HG03095 (cell line): ENCODE measurements at regions not wholly inside any gene's neighbourhood (a gene's known extent, or its start where the extent isn't known, plus 50 kb on each side); places are given as distances from the start of the nearest gene placed in this dataset.
"Not testable (repeated sequence)": the region's sequence is repeated elsewhere in the genome, so short reads cannot be mapped to it uniquely, and the experiment has no call there.

Source experiments
- ATAC-seq: cut with Tn5 transposase; IDR thresholded peaks from one replicate; pipeline ENCODE4 v1.9.1; 2021; ENCODE audit warnings: moderate library complexity; ENCODE audit not compliant: unreplicated experiment

DNA sequence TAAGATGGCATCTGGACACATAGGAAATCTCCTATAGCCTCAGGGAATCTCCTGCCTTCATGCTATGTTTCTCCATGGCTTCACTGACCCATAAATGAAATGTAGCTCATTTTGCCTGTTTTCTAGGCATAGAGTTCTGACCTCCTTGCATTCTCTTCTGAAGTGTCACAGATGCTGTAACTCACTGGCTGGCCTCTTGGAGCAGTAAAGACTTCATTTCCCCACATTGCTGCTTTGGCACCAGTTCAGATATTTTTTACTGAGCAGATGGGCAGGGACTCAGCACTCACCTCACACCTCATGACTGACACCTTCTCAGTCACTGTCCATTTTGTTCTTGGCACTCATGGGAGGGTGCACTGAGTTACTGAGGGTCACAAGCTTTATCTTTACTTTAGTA, 286.7 kb upstream of the TGFBR2 start:
- no peak for ATAC-seq

DNA sequence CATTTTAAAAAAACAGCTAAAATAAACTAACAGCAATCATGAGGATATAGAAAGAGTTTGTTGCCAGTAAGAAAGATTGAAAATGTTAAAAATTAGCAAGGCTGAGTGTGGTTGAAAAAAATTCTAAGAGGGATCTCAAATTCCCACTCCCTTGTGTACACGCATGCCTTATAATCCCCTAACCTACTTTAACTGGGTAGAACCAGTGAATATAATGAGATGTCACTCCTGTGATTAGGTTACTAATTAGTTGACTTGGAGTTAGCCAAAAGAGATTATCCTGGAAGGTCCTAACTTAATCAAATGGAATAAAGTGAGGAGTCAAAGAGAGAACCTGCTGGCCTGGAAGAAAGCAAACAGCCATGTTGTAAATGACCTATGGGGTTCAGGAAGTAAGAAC, 286.0 kb upstream of the TGFBR2 start:
- ATAC-seq: no peak

DNA sequence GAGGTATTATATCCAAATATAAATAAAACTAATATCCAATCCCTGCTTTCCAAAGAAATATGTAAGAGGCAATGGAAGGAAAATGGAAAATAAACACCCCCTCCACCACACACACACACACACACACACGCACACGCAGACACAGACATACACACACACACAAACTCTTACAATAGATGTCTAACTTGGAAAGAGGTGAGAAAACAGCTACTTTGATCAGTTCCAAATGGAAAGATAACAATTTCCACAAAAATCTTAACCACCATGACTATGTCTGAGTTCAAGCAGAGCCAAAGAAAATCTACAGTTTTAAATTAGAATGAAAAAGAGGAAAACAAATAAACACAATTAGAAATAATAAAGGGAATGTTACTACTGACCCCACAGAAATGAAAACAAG, 285.3 kb upstream of the TGFBR2 start:
- no peak for ATAC-seq

DNA sequence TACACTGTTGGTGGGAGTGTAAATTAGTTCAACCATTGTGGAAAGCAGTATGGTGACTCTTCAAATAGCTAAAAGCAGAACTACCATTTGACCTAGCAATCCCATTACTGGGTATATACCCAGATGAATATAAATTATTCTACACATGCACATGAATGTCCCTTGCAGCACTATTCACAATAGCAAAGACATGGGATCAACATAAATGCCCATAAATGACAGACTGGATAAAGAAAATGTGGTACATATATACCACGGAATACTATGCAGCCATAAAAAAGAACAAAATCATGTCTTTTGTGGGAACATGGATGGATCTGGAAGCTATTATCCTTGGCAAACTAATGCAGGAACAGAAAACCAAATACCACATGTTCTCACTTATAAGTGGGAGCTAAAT, 282.8 kb upstream of the TGFBR2 start:
- ATAC-seq: not testable (repeated sequence)

DNA sequence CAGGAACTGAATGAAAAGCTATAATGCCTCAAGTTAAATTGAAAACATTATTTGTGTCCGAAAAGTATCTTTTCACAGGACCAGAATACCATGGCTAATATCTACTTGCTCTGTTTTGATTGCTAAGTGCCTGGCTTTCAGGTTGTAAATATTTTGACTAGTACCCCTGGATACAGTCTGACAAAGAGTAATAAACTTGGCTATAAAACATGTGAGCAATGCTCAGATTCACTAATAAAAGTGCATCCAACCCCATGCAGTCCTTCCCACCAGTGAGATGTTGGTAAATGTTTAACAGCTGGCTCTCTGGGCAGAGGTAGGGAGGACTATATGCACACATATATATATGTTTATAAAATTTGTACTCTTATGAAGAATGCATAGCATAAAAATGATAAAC, 281.8 kb upstream of the TGFBR2 start:
- ATAC-seq: no peak

DNA sequence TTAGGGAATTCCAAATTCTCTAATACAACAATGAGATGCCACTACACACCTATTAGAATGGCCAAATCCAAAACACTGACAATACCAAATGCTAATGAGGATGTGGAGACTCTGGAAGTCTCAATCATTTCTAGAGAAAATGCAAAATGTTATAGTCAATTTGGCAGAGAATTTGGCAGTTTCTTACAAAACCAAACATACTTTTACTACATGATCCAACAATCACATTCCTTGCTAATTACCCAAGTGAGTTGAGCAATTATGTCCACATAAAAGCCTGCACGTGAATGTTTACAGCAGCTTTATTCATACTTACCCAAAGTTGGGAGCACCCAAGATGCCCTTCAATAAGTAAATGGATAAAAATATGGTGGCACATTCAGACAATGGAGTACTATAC, 278.4 kb upstream of the TGFBR2 start:
- ATAC-seq: not testable (repeated sequence)

DNA sequence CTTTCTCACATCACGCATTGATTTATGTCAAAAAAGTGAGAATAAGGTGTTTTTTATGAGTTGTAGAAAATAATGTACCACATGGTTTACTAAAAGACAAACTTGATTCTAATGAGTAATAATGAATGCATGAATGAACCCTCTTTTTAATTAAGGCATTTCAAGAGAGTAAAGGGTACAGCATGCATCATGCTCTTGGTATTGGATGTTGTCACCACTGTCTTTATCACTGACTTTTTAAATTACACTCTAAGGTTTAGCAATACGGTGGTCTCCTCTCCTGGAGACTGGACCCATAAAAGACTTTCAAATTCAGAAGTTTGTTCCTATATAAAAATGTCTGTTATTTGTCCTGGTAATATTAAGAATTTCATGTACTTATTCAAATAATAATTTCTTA, 277.5 kb upstream of the TGFBR2 start:
- not testable (repeated sequence) for ATAC-seq

DNA sequence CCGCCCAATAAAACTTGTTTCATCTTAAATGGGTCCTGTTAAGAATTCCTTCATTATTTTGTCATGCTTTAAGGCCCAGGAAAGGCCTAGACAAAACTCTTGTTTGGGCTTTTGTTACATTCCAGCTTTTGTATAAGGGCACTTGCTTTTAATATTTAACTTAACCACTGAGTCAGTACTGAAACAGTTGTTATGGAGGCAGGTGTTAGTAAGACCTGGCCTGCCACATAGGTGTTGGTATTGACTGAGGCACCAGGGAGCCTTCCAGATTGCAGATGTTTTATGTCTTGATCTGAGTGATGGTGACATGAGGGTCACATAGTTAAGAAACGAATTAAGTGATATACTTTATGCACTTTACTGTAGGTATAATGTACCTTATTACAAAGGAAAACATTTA, 274.9 kb upstream of the TGFBR2 start:
- no peak for ATAC-seq

DNA sequence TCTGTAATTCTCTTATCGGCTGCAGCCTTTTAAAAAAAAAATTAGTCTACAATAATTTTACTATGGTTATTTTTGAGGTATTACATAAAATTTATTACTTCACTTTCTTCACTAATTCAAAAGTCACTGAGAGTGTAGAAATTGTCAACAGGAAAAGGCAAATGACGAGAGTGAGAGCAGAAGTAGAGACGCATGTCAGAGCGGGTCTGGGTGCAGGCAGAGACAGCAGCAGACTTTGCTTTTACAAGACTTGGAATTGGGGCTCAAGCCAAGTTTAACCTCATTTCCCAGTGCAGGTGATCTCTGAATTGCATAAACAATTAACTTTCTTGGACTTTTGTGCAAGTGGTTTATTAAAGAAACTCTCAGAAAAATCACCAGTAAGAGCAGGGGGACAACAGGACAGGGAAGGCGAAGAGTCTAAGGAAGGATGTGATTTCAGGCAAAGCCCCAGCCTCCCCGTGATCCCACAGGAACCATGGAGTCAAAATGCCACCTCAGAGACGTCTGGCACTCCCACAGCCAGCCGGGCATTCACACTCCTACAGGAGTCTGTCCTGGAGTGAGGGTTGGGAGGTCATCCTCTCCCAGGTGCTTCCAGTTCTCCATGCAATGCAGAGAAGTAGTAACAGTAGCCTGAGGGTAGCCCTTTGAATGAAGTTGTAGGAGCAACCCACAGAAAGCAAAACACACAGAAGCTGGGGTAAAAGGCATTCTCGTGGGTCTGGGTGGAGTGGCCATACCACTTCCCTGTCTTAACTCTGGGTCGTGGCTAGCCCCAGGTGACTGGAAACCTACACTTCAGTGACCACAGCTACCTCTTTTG, 274.0 kb upstream of the TGFBR2 start:
- no peak for ATAC-seq

DNA sequence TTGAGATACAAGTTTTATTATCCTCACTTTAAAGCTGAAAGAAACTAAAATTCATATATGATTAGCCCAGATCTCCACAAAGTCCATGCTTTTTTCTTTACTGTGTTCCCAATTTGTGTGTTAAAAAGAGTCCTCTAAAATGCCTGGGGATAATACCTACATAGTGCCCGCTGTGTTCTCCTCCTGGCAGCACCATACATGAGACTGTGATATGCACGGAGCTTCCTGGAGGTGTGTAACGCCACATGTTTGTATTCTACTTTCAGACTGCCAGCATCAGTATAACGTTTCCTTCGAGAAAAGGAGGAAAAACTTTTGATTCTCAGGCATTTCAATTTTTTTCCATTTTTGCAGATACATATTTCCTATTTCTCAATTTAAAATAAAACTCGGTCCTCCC, 273.3 kb upstream of the TGFBR2 start:
- ATAC-seq: no peak

DNA sequence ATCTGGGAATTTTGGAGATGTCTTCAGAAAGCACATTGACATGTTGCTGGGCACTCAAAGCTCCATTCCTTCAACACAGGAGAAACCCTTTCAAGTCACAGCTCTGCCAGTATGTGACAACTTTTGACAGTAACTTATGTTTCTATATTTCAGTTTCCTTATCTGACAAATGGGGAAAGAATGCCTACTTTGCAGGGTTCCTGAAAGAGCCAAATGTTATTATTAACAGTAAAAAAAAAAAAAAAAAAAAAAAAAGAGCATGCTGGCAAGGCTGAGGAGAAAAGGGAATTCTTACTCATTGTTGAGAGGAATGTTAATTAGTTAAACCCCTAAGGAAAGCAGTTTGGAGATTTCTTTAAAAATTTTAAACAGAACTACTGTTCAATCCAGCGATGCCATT, 272.5 kb upstream of the TGFBR2 start:
- no peak for ATAC-seq

DNA sequence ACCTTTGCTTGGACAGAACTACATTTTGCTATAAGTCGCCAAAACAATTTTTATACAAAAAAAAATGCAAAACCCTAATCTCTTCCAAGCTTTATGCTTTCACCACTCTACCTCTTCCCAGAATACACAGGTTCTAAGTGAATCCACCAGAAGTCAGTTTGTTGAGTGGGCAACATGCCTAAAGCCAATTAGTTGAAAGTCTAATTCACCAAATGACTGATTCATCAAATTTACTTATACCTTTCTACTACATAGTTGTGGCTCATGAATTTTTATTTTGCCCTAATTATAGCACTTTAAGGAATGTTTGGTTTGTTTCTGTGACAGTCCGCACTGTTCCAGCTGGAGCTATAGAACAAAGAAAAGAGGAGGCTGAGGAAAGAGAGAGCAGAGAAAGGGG, 265.9 kb upstream of the TGFBR2 start:
- ATAC-seq: no peak

DNA sequence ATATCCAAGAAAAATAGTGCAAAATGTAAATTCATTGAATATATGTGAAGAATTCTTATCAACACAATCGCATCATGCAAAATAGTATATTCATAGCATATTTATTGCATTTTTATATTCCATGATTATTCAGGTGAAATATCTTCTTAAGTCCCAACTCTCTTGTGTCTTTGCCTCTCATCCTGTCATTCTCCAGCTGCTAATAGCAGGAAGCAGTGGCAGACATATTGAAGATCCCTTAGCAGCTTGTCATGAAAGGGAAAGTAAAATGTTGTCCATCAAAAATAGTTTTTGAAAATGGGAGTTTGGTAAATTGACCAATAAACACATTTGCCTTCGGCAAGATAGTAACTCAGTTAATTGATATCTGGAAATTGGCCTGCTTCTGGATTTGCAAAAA, 265.3 kb upstream of the TGFBR2 start:
- no peak for ATAC-seq

DNA sequence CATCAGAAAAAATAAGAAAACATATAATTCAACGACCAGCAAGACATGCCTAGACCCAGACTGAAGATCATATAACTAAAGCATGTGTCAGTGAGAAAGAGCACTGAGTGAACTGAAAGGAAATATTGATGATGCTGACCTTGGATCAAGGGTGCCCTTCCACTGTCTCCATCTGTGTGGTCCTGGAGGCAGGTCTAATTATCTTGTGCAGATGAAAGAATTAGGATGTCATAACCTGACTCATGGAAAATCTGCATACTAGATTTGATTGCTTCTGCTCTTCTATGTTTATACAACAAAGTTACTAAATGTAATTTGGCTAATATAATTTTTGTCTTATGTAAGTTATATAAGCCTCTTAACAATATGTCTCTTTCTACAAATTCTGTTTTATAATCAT, 264.6 kb upstream of the TGFBR2 start:
- ATAC-seq: no peak

DNA sequence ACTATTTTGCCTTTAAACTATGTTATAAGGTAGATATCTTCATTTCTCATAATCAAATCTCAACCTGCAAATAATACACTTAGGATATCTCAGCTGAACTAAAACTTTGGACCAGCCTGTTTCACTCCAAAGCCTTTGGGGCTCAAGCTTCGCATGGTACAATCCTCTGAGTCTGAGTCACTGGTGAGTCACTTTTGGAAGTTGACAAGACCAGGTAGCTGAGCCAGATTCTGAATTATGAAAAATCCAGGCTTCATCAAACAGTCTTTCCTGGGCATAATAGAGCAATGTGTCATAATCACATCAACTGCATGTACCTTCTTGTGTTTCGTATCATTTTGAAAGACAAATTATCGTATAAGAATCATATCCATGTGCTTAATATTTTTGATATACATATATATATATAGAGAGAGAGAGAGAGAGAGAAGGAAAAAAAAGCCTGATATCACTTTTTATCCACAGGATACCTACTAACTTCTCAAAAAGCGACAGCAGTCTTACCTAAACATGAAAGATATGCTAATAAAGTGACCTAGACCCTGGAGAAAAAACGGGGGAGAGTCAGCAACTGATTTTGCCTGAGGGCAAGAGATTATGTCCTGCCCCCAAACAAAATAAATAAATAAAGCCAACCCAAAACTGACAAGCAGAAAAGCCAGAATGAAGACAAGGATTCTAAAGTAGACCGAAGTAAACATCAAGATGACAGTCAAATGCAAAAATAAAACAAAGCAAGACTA, 263.9 kb upstream of the TGFBR2 start:
- ATAC-seq: no peak

DNA sequence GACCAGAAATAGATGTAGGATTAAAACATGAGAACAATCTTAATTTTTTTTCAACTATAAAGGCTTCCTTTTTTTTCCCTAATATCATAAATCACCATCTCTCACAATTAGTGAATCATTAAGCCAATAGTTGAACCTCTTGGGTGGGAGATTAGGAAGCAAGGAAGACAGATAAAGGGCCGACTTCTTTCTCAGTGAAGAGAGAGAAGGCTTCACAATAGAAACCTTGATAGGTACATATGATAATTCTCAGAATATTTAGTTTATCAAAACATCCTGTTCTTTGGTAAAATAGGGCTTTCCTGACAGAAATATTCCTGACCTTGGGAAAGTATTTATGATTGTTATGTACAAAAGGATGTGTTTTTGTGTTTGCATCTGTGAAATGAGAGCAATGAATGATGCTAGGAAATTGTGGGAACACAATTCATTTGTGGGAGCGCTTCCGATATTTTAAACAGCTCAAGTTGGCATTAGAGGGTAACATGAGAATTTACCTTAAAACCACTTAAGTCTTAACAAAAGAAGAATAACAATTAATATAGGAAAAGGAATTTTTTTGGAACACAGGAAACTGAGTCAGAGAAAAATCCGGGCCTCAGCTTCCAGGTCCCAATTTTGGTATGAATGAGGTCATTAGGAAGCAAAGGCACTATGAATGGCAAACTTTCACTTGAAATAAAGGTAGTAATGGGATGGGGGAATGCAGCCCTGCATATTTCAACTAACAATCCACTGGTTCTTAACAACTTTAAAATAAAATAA, 263.2 kb upstream of the TGFBR2 start:
- no peak for ATAC-seq

DNA sequence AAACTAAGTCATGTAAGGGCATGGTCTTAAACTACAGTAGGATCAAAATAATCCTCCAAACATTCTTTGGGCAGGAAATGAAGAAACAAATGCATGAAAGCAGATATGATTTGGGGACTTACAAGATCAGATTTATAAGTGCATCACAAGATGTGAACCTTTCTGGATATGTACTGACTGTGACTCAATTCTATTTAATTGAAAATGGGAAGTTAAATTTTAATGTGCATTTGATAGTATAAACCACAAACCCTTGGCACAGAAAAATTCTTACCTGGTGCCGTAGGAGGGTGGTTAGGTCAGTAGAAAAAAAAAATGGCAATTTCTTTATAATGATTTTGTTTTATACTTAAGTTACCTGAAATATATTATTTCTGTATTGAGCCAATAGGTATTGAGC, 262.5 kb upstream of the TGFBR2 start:
- ATAC-seq: no peak

DNA sequence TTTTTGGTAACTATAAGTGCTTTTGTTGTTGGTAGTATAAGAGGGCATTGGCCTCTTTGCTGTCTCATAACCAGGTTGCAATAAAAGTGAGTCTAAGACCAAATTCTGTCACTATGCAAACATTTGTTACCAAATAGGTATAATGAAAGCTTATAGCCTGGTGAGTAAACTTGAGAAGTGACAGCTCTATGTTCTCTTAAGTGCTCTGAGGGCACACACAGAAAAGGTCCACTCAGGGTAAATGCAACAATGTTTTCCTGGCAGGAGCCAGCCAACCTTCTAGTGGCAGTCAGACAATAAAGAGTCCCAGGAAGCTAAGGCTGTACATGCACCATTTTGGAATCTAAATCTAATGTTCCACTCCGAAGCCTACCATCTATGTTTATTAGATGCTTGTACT, 262.1 kb upstream of the TGFBR2 start:
- ATAC-seq: no peak

DNA sequence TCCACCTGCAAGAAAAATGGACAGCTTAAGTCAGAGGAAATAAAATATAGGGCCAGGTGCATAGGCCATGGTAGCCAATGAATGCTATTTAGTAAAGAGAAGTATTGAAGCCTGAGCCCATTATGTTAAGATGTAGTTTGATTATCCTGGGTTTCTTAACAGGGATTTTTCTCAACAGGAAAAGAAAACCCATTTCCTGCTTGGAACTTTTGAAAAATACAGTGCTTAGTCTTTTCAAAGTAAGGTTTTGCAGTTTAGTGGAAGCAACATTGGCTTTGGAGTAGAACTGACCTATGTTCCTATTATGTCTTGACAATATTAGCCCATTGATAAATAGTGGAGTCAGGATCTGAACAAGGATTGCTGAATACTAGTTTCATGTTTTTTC, 259.5 kb upstream of the TGFBR2 start:
- no peak for ATAC-seq

DNA sequence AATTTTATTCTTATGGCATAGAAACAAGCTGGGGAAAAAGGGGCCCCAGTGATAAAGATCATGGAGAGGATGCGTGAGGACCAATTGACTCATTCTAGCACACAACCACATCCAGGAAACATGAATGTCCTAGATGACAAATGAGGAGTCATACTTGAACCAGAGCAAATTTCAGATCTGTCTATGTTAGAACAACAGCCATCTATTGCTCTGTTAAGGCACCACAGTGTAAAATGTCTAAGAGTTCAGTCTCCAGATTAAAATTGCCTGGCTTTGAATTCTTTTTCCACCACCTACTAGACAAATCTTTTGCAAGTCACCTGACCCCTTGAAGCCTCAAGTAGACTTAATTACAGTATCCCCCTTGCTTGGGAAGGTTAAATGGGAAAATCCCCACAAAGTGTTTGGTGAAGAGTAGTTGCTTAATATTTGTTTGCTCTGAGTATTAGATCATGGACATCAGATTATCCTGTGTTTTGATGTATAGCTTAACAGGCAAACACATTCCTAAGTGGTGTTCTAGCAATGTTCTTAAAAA, 258.7 kb upstream of the TGFBR2 start:
- peak; percentile 93 for ATAC-seq

DNA sequence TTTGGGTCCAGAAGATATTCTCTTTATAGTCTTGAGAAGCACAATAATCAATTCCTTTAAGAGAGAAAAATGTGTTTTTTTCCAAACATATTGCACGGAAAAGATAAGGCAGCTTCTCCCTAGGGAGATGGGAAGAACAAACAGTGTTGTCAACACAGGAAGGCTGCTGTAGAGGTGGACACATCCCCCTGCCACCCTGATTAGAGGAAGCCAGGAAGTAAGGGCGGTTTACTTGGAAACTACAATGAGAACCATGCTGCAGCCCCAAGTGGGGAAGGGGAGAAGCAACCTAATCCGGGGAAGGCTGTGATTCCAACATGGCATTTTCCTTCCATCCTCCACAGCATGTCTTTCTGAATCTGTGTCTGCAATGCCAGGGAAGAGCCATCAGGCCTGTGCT, 256.9 kb upstream of the TGFBR2 start:
- no peak for ATAC-seq

DNA sequence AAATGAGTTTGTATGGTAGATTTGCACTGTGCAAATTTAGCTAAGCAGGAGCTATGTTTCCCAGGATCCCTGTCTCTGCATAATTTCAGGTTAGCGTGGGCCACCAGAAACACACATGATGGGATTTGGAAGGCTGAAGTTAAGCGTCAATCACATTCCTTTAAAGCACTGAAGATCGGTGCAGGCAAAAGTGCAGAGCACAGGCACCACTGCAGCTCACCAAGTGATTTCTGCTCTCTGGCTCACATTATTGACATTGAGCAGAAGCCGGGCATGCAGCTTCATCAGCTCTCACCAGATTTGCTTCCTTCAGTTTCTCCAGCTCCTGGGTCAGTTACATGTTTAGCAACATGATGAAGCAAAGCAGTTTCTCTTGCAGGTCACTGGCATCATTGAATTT, 256.4 kb upstream of the TGFBR2 start:
- ATAC-seq: no peak
